ENCODE measurements at regions not wholly inside any gene's neighbourhood (a gene's known extent, or its start where the extent isn't known, plus 50 kb on each side); places are given as distances from the start of the nearest gene placed in this dataset.

GRCh38 chr5:113660706-113661250 lies 147.3 kb downstream of the YTHDC2 start:
- BruUV-seq (replicated peaks), result no TSS peak
- Histone ChIP-seq H4K20me1 (replicated peaks; ENCODE audit: control insufficient read depth, insufficient read depth, low read length) (no peaks in the 10 kb centered on the region), H3K9ac (ENCODE audit: insufficient read depth in 1 of 2, low read depth in 2 of 2, low read length in 2 of 2) (no peak overlapping the region), H3K36me3 (ENCODE audit: control insufficient read depth, insufficient read depth, low read length) (no peaks in the 10 kb centered on the region), H3K9me3 (replicated peaks; ENCODE audit: control insufficient read depth, insufficient read depth, low read depth, low read length) (no peaks in the 10 kb centered on the region), H3K27me3 (ENCODE audit: control insufficient read depth in 2 of 2, insufficient read depth in 2 of 2, low read length in 2 of 2) (no peaks in the 10 kb centered on the region), H3K4me3 (no peak overlapping the region), H3K4me1 (replicated peaks in 1 of 2; ENCODE audit: control insufficient read depth in 2 of 2, insufficient read depth in 2 of 2, low read length in 2 of 2) (no peaks in the 10 kb centered on the region), H3K27ac (ENCODE audit: extremely low read depth, low read depth, low read length) (no peak overlapping the region), H3K79me2 (ENCODE audit: control insufficient read depth, insufficient read depth, low read length) (no peaks in the 10 kb centered on the region), H3K9me1 (ENCODE audit: control insufficient read depth, insufficient read depth, low read length) (no peaks in the 10 kb centered on the region), H3K4me2 (ENCODE audit: insufficient read depth, low read length) (no peak overlapping the region), H2AFZ (ENCODE audit: low read depth, low read length) (no peak overlapping the region)
- POLR2A ChIA-PET, result no interaction called here
- intact Hi-C loops (cut with micrococcal nuclease), result no loop called here
- DNase-seq (ENCODE audit: extremely low read depth in 1 of 4, low spot score in 3 of 4) (no peak), ATAC-seq (no peak), FAIRE-seq (no peak)
- in situ Hi-C loops (cut with MboI), result loop anchor here (25.0 kb wide), 1 partner anchor 1127 kb away; no protein-coding TSS in a partner anchor
- TF ChIP-seq ZNF165 (CRISPR knock-in tag; IDR thresholded peaks at IDR 0.05; ENCODE audit: borderline replicate concordance) (no peak), ZNF121 (CRISPR knock-in tag; conservative IDR thresholded peaks at IDR 0.05) (no peak), ZNF764 (CRISPR knock-in tag; IDR thresholded peaks at IDR 0.05; ENCODE audit: low read depth) (no peak), TCF3 (CRISPR knock-in tag; IDR thresholded peaks at IDR 0.05) (no peak), RFX5 (IDR thresholded peaks at IDR 0.05; ENCODE audit: low read depth, low read length) (no peak), SUPT5H (IDR thresholded peaks at IDR 0.05) (no peak), TRIM25 (IDR thresholded peaks at IDR 0.05; ENCODE audit: borderline replicate concordance) (no peak), ZNF589 (CRISPR knock-in tag; IDR thresholded peaks at IDR 0.05; ENCODE audit: low read depth) (no peak), RBBP5 (IDR thresholded peaks at IDR 0.05; ENCODE audit: borderline replicate concordance, insufficient read depth, low read length, poor library complexity, severe bottlenecking) (no peak)
- CTCF ChIA-PET (ENCODE audit: low intra/inter-chr PET ratio), result no interaction called here
- 7% methylated on average over 1 of the region's 1 CpG for WGBS (ENCODE audit: insufficient coverage, low coverage, missing lambda C conversion rate)
